ENCODE measurements at regions not wholly inside any gene's neighbourhood (a gene's known extent, or its start where the extent isn't known, plus 50 kb on each side); places are given as distances from the start of the nearest gene placed in this dataset.

DNA sequence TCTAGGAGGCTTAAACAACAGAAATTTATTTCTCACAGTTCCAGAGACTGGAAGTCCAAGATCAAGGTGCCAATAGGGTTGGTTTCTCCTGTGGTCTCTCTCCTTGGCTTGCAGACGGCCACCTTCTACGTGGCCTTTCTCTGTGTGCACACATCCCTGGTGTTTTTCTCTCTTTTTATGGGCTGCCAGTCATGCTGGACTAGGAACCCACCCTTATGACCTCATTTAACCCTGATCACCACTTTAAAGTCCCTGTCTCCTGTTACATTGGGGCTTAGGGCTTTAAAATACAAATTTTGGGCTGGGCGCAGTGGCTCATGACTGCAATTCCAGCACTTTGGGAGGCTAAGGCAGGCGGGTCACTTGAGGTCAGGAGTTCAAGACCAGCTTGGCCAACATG is 157.1 kb downstream of the TLE1 start:
- no peak for DNase-seq (ENCODE audit: low read depth)

DNA sequence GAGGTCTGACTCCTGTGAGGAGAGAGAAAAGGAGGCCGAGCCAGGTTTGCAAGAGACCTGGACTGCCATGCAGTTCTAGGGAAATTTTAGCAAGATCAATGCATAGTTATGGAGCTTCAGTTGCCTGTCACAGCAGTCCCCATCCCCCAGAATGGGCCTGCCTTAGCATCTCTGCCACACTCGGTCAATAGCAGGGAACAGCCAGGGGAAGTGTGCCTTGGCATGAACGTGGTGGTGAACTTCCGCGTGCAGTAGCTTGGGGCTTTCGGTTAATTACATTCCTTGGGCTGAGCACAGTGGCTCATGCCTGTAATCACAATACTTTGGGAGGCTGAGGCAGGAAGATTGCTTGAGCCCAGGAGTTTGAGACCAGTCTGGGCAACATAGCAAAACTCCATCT is 157.8 kb downstream of the TLE1 start:
- DNase-seq (ENCODE audit: low read depth): no peak

- DNase-seq (ENCODE audit: low read depth): no peak
Observed at GRCh38 chr9:81530846-81531245, 158.5 kb downstream of the TLE1 start.

DNA sequence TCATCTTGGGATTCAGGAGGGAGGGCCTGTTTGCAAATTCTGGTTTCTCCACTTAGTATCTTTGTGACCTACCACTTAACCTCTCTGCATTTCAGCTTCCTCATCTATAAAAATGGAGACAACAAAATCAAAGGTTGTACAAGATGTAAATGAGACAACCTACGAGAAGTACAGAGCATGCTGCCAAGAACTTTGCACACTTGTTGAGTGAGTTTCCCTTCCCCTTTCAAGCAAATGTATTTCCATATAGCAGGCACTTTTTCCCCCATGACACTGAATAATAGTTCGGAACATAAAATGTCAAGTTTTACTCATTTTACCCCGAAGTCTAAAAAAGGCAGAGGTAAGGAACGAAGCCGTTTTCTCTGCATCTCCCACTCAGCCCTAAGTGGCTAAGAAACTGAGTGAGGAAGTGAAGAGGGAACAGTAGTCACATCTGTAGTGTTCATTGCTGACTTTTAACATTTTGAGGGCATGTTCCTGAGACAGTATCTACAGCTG is 159.0 kb downstream of the TLE1 start:
- no peak for DNase-seq (ENCODE audit: low read depth)

DNA sequence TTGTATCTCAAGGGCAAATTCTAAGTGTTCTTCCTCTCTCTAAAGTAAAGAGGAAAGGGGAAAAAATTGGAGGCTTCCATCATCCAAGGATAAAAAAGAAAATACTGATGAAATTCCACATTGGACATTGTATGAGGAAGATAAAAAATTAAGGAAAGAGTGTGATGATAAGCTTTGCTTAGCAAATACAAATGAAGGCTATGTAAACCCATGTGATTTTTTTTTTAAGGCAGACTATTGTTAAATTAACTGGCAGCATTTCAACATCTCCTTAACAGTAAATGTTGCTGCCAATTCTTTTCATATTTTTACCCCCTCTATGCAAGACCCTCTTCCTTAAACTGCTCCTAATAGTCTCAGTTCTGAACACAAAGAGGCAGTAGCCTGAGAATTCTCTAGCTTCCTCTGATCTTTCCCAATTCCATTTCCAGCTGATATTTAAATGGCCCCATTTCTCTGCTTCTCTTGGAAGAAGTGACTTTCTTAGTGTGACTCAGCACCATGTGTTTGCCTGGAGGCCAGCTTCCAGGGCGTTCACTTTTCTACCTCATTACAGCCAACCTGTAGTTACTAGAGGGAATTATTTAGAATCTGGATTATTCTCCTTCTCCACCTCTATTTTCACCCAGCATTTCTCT is 159.7 kb downstream of the TLE1 start:
- peak; percentile 86 for DNase-seq (ENCODE audit: low read depth)

GRCh38 chr9:81526587-81526986 is 162.8 kb downstream of the TLE1 start:
- DNase-seq (ENCODE audit: low read depth): peak; percentile 69

GRCh38 chr9:81522716-81523551 is 166.4 kb downstream of the TLE1 start:
- peak; percentile 78 for DNase-seq (ENCODE audit: low read depth)

DNA sequence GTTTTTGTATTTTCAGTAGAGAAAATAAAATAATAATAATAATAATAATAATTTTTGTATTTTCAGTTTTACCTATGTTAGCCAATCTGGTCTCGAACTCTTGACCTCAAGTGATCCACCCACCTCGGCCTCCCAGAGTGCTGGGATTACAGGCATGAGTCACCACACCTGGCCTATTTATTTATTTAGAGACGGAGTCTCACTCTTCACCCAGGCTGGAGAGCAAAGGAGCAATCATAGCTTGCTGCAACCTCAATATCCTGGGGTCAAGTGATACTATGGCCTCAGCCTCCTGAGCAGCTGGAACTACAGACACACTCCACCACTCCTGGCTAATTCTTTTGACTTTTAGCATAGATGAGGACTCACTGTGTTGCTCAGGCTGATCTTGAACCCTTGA is 167.5 kb downstream of the TLE1 start:
- DNase-seq (ENCODE audit: low read depth): no peak

DNA sequence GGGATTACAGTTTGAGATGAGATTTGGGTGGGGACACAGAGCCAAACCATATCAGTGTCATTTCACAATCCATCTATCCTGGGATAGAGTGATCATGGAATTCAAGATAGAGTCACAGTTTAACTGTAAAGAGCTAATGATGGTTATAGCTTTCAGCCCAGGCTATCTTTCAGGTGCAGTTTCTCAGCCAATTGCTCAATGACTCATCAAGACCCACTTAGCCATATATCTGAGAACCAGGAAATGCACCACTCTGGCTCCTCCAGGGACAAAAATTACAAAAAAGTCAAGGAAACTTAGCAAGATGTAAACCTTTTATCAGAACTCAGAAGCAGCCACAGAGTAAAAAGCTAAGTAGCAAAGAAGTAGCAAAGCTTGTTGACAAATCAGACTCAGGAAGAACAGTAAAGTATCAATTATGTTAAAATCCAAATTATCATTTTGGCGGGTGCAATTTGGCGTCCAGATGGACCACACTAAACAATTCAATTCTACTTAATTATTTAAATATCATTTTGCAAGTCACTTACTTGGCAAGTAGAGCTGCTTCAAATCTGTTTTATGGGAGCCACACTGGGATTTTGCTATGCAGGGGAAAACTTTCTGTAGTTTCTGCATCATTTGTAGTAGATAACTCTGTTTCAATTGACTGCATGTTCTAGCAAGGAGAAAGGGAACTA is 169.4 kb downstream of the TLE1 start:
- no peak for DNase-seq (ENCODE audit: low read depth)

DNA sequence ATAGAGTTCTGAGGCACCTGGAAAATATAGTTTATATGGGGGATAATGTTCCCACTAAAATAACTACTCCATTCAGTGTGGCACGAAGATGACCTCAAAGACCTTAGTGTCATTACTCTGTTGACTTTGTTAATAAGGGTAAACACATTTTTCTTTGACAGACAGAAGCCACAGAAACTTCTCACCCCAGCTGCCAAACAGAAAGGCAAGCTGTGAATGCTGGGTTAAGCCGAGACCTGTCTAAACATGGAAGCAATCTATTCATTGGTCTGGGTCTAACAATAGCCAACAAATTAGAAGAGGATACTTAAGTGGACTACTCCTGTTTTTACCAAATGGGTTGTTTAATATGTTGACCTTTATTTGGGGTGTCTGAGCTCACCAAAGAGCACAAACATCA is 171.4 kb downstream of the TLE1 start:
- DNase-seq (ENCODE audit: low read depth): no peak

GRCh38 chr9:81513059-81513458 is 176.3 kb downstream of the TLE1 start:
- no peak for DNase-seq (ENCODE audit: low read depth)

DNA sequence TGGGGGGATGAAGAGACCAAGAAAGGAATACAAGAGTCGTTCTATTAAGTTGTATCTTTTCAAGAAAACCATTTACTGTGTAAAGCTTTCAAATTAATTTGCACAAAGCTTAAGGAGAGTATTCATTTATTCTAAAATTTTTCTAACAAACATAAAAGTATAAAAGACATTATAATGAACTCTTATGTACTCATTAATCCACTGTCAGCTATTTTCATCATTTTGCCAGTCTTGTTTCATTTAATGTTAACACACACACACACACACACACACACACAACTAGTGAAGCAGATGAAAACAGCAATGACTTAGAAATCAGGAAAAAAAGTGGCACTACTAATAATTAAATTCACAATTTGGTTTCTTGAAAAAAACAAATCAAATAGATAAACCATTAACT is 176.7 kb downstream of the TLE1 start:
- DNase-seq (ENCODE audit: low read depth): no peak

DNA sequence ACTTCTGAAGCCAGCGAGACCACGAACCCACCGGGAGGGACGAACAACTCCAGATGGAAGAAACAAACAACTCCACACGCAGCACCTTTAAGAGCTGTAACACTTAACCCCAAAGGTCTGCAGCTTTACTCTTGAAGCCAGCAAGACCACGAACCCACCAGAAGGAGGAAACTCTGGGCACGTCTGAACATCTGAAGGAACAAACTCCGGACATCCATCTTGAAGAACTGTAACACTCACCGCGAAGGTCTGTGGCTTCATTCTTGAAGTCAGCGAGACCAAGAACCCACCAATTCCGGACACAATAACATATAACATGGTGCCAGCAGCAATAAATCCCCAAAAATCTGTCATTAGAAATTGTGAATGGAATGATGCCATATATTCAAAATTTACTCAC is 180.9 kb downstream of the TLE1 start:
- no peak for DNase-seq (ENCODE audit: low read depth)

DNA sequence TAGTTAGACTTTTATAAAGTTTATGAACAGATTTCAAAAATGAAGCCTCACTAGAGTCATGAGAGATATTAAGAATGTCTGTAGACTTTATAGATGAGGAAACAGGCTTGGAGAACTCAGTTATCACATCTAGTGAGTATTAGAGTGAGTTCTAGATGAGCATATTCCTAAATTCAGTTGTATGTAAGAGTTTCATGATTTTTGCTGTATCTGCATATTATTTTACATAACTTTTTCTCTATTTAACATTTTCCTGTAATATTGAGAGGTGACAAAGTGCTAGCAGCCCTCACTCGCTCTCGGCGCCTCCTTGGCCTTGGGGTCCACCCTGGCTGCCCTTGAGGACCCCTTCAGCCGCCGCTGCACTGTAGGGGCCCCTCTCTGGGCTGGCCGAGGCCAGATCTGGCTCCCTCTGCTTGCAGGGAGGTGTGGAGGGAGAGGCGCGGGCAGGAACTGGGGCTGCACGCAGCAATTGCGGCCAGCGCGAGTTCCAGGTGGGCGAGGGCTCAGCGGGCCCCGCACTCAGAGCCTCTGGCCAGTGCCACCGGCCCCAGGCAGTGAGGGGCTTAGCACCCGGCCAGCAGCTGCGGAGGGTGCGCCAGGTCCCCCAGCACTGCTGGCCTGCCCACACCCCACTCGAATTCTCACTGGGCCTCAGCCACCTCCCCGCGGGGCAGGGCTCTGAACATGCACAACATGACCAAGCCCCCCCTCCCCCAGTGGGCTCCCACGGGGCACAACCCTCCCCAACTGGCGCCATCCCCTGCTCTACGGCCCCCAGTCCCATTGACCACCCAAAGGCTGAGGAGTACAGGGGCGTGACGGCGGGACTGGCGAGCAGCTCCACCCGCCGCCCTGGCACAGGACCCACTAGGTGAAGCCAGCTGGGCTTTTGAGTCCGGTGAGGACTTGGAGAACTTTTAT is 182.1 kb downstream of the TLE1 start:
- DNase-seq (ENCODE audit: low read depth): no peak

DNA sequence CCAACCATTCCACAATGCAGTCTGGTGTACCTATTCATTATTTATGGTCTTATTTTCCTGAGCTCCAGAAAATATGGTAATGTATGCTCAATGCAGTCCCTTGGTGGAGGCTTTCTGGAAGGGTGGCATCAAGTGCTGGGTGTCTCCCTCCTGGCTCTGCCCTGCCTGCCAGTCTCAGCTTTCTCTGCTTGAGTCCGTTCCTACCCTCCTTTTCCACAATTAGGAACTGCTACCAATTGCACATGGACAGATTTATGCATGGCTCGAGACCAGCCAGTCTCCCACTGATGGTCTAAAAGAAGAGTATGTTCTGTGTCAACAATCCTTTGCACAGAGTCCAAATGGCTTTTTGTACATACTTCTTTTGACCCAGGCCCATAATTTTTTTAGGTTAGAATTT is 189.8 kb downstream of the TLE1 start:
- no peak for DNase-seq (ENCODE audit: low read depth)

GRCh38 chr9:81499021-81499454 is 190.3 kb downstream of the TLE1 start:
- peak; percentile 75 for DNase-seq (ENCODE audit: low read depth)

DNA sequence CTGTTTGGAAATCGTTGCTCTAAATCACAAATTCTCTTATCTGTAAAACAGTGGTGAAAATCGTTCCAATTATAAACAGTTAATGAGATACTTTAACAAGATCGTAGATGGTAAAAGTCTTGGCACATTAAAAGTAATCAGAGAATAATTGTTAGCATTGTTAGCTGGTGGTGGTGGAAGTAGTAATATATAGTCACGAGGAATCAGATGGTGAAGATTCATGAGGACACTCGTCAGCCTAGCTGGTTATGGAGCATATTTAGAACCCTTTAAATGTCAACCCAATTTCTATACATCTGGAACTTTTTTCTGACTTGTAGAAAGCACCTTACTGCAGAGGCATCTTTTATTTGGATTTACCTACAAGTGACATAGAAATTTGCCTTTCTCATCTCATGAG is 190.8 kb downstream of the TLE1 start:
- DNase-seq (ENCODE audit: low read depth): no peak

DNA sequence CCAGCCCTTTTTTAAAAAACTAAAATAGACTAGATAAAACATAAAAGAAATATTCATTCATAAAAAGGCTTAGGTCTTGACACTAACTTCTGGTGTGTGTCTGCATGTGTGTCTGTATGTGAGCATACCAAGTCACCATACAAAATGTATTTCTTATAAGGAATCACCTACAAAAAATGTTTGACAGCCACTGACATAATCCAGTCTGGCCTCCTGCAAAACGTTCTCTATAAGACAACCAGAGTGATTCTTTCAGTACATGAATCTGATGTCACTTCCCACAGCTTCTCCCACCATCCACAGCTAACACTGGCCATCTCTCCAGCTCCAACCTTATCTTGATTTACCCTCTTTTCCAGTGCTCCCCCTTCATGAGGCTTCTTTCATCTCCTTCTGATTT is 192.3 kb downstream of the TLE1 start:
- DNase-seq (ENCODE audit: low read depth): no peak

DNA sequence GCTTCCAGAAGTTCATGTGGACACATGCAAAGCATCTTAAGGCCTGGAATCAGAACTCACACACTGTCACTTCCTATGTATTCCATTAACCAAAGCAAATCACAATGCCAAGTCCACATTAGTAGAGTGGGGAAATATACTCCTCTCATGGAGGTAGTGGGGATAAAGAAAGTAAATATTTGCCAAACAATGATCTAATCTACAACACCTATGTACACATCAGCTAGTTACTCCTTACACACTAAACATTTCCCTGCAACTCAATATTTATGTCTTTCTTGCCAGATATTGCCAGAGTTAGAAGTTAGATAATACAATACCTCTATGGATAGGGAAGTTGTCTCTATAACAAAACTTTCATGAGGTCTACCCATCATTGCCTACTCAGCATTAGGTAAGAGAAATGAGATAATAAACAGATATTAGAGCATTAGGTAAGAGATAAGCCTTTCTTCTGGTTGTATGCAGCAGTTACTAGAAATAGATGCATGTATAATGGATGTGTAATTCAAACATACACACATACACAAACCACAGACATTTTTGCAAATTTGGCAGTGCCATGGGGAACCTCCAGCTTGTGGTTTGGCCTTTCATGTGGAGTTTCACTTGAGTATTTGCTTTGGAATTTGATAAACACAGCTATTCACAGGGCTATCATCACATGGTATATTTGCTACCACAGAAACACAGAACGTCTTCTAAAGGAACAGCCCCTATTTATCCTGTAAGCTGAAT is 196.5 kb downstream of the TLE1 start:
- DNase-seq (ENCODE audit: low read depth): peak; percentile 92

- DNase-seq (ENCODE audit: low read depth): peak; percentile 90
Observed at GRCh38 chr9:81490605-81491331, 198.6 kb downstream of the TLE1 start.

Measured in renal cortical epithelial cell (primary cell).